SK-N-SH (cell line): ENCODE measurements at regions not wholly inside any gene's neighbourhood (a gene's known extent, or its start where the extent isn't known, plus 50 kb on each side); places are given as distances from the start of the nearest gene placed in this dataset.

ENCODE experiments used
- CTCF ChIA-PET: fragments of 300-600, 350-600 bp; formaldehyde crosslinking; extraction: SDS; loops from one replicate; lab custom pipeline; 2021; lab: Yijun Ruan, JAX
- POLR2A ChIA-PET: fragments of 350-600 bp; sonication (Branson Sonifier 250); formaldehyde crosslinking; extraction: SDS; loops from one replicate; lab custom pipeline; 2020; ENCODE audit warnings: antibody characterized with exemption, inconsistent platforms; lab: Yijun Ruan, JAX
- DNase-seq: peaks from one replicate; pipeline ENCODE4 v3.0.0; 2012
- H2AFZ ChIP-seq: fragments of 200-600 bp; sonication (generic); 2 replicates; pipeline ENCODE4 v1.8.1; 2016; ENCODE audit warnings: antibody characterized with exemption, mild to moderate bottlenecking, low read depth
- H3F3A ChIP-seq: fragments of 200-600 bp; sonication (generic); replicated peaks from 2 replicates; pipeline ENCODE3; 2016; ENCODE audit warnings: antibody characterized with exemption, mild to moderate bottlenecking; ENCODE audit not compliant: insufficient read depth
- H3K27ac ChIP-seq, 2 experiments: fragments of 200-500 bp in 1 of 2; fragments of 200-600 bp in 1 of 2; sonication (Bioruptor generic) in 1 of 2; sonication (generic), shearing (Covaris generic) in 1 of 2; 2 replicates each; pipeline versions ENCODE4 v1.5.1 to v1.6.1; 2014 to 2016; ENCODE audit warnings: low read depth in 2 of 2, inconsistent platforms in 1 of 2, low read length in 1 of 2, mild to moderate bottlenecking in 1 of 2, mixed read lengths in 1 of 2
- H3K27me3 ChIP-seq: fragments of 200-600 bp; sonication (generic), shearing (Covaris generic); 2 replicates; pipeline ENCODE4 v1.6.1; 2016; ENCODE audit warnings: mixed run types; ENCODE audit not compliant: insufficient read depth
- H3K36me3 ChIP-seq, 2 experiments: fragments of 200-500 bp in 1 of 2; fragments of 200-600 bp in 1 of 2; sonication (Bioruptor generic) in 1 of 2; sonication (generic) in 1 of 2; replicated peaks in 1 of 2; 2 replicates each; pipeline versions ENCODE3 to v1.5.1; 2014 to 2016; ENCODE audit warnings: low read length in 1 of 2, mild to moderate bottlenecking in 1 of 2; ENCODE audit not compliant: insufficient read depth in 2 of 2, control insufficient read depth in 1 of 2
- H3K4me1 ChIP-seq, 2 experiments: fragments of 200-500 bp in 1 of 2; fragments of 200-600 bp in 1 of 2; sonication (Bioruptor generic) in 1 of 2; sonication (generic), shearing (Covaris generic) in 1 of 2; 2 replicates each; pipeline versions ENCODE4 v1.5.1 to v1.6.1; 2014 to 2016; ENCODE audit warnings: low read depth in 1 of 2, low read length in 1 of 2, mixed run types in 1 of 2; ENCODE audit not compliant: insufficient read depth in 2 of 2, control insufficient read depth in 1 of 2
- H3K4me2 ChIP-seq: fragments of 200-600 bp; sonication (generic), shearing (Covaris generic); 2 replicates; pipeline ENCODE4 v1.6.1; 2017; ENCODE audit warnings: mixed run types
- H3K4me3 ChIP-seq, 2 experiments: fragments of 200-500 bp in 1 of 2; fragments of 200-600 bp in 1 of 2; sonication (Bioruptor generic) in 1 of 2; sonication (generic), shearing (Covaris generic) in 1 of 2; 2 replicates each; pipeline versions ENCODE4 v1.5.1 to v1.8.1; 2014 to 2016; ENCODE audit warnings: low read depth in 2 of 2, inconsistent platforms in 1 of 2, low read length in 1 of 2, mild to moderate bottlenecking in 1 of 2, mixed read lengths in 1 of 2, moderate library complexity in 1 of 2
- H3K79me2 ChIP-seq: fragments of 200-600 bp; sonication (generic); 2 replicates; pipeline ENCODE4 v1.8.1; 2017; ENCODE audit warnings: mild to moderate bottlenecking; ENCODE audit not compliant: insufficient read depth
- H3K9ac ChIP-seq: fragments of 200-600 bp; sonication (generic); 2 replicates; pipeline ENCODE4 v1.6.1; 2017; ENCODE audit warnings: mixed run types
- H3K9me2 ChIP-seq: fragments of 200-600 bp; sonication (generic); 2 replicates; pipeline ENCODE4 v1.6.1; 2017; ENCODE audit warnings: mixed run types
- H3K9me3 ChIP-seq: fragments of 200-600 bp; sonication (generic); 2 replicates; pipeline ENCODE4 v1.6.1; 2017; ENCODE audit warnings: mixed run types, mild to moderate bottlenecking, moderate library complexity
- H4K20me1 ChIP-seq: fragments of 200-600 bp; sonication (generic); 2 replicates; pipeline ENCODE4 v1.6.1; 2017; ENCODE audit warnings: mild to moderate bottlenecking, mixed run types; ENCODE audit not compliant: insufficient read depth
- ELF1 ChIP-seq: IDR thresholded peaks from 2 replicates; pipeline ENCODE4 v1.4.0; 2012
- EP300 ChIP-seq, 2 experiments: IDR thresholded peaks; 2 replicates each; pipeline versions ENCODE4 v1.4.0 to v1.6.1; 2012; ENCODE audit warnings: borderline replicate concordance in 1 of 2, low read depth in 1 of 2, low read length in 1 of 2
- EZH2phosphoT487 ChIP-seq: fragments of 200-600 bp; sonication (generic); IDR thresholded peaks from 2 replicates; pipeline ENCODE4 v1.6.1; 2017; ENCODE audit warnings: low read depth, mixed run types, mild to moderate bottlenecking, antibody characterized with exemption, moderate library complexity, borderline replicate concordance
- FOSL2 ChIP-seq: IDR thresholded peaks from 2 replicates; pipeline ENCODE4 v1.4.0; 2012; ENCODE audit warnings: low read depth, mild to moderate bottlenecking, moderate library complexity, borderline replicate concordance
- GABPA ChIP-seq: IDR thresholded peaks from 2 replicates; pipeline ENCODE4 v1.4.0; 2012; ENCODE audit warnings: low read depth, mild to moderate bottlenecking
- GATA2 ChIP-seq: sonication (generic); formaldehyde crosslinking; IDR thresholded peaks from 2 replicates; pipeline ENCODE4 v1.5.0; 2020; ENCODE audit warnings: mild to moderate bottlenecking, missing genetic modification reagents
- MXI1 ChIP-seq: IDR thresholded peaks from 2 replicates; pipeline ENCODE4 v1.6.1; 2012; ENCODE audit warnings: mild to moderate bottlenecking, low read depth, low read length, improper control_type of control experiment
- NFIC ChIP-seq: IDR thresholded peaks from 2 replicates; pipeline ENCODE4 v1.4.0; 2012; ENCODE audit warnings: borderline replicate concordance
- POLR2AphosphoS5 ChIP-seq: IDR thresholded peaks from 2 replicates; pipeline ENCODE4 v1.6.1; 2012; ENCODE audit warnings: low read depth, low read length
- RXRA ChIP-seq: IDR thresholded peaks from 2 replicates; pipeline ENCODE4 v1.4.0; 2012; ENCODE audit warnings: low read depth, mild to moderate bottlenecking, borderline replicate concordance
- SIN3A ChIP-seq: IDR thresholded peaks from 2 replicates; pipeline ENCODE4 v1.6.1; 2012; ENCODE audit warnings: low read depth, mild to moderate bottlenecking, low read length, moderate library complexity, borderline replicate concordance
- TCF12 ChIP-seq: IDR thresholded peaks from 2 replicates; pipeline ENCODE4 v1.4.0; 2012
- YY1 ChIP-seq: IDR thresholded peaks from 2 replicates; pipeline ENCODE4 v1.4.0; 2012; ENCODE audit warnings: low read depth, mild to moderate bottlenecking
- WGBS: methylation state at CpG from one replicate; pipeline ENCODE4 v1.1.6; 2017; ENCODE audit warnings: low lambda C conversion rate; 5-methylcytosine and 5-hydroxymethylcytosine counted together
- TF ChIP-seq, protein P1 (sequence below): IDR thresholded peaks from 2 replicates; pipeline ENCODE4; 2012
- TF ChIP-seq, protein P2 (sequence below): fragments of 150-350 bp; IDR thresholded peaks from 2 replicates; pipeline ENCODE4 v1.6.1; 2017; ENCODE audit warnings: antibody characterized with exemption, low read length, low read depth, borderline replicate concordance
- TF ChIP-seq, protein P3 (sequence below): fragments of 150-350 bp; IDR thresholded peaks from 2 replicates; pipeline ENCODE4 v1.6.1; 2016; ENCODE audit warnings: mild to moderate bottlenecking, low read depth, low read length
- TF ChIP-seq, protein P4 (sequence below): IDR thresholded peaks from 2 replicates; pipeline ENCODE4 v1.4.0; 2012; ENCODE audit warnings: low read depth

DNA sequence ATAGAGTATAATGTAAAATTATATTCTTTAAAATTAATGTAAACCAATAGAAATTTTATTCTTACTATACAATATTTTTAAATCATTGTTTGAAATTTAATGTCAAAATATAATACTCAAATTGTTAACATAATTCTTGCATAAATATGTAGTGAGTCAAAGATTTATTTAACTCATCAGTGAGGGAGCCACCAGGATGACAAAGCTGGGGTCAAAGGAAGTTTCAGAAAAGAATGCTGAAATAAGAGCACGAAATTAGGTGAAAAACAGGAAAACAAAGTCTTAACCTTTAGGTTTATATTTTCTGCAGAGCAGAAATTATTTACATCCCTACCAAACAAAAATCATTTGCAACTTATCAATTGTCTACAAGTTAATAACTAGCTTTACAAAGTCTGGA lies 74.1 kb downstream of the DIPK2A start:
- H3K9me3 ChIP-seq, result no peaks in the 10 kb centered on the region
- no peaks in the 10 kb centered on the region for H3K27me3 ChIP-seq
- no peaks in the 10 kb centered on the region for H3K36me3 ChIP-seq
- no peak overlapping the region for H2AFZ ChIP-seq
- no peaks in the 10 kb centered on the region for H3K79me2 ChIP-seq
- peaks cover 3% of the 10 kb centered on the region; the same call in 1 of the 2 replicates for H3K9me2 ChIP-seq
- ChIA-PET CTCF (no interaction called here), POLR2A (no interaction called here)
- H3K27ac ChIP-seq, result no peak overlapping the region
- no peaks in the 10 kb centered on the region for H3F3A ChIP-seq
- TF ChIP-seq EZH2phosphoT487, result no peak
- TF ChIP-seq, protein P1, sequence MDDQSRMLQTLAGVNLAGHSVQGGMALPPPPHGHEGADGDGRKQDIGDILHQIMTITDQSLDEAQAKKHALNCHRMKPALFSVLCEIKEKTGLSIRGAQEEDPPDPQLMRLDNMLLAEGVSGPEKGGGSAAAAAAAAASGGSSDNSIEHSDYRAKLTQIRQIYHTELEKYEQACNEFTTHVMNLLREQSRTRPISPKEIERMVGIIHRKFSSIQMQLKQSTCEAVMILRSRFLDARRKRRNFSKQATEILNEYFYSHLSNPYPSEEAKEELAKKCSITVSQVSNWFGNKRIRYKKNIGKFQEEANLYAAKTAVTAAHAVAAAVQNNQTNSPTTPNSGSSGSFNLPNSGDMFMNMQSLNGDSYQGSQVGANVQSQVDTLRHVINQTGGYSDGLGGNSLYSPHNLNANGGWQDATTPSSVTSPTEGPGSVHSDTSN, result no peak
- no peak for TF ChIP-seq ELF1
- TF ChIP-seq FOSL2, result no peak
- no peak for TF ChIP-seq EP300 (IDR thresholded peaks at IDR 0.05; ENCODE audit: borderline replicate concordance in 1 of 2, low read depth in 1 of 2, low read length in 1 of 2)
- TF ChIP-seq SIN3A, result no peak
- no peak for TF ChIP-seq POLR2AphosphoS5
- TF ChIP-seq TCF12, result no peak
- TF ChIP-seq, protein P2, sequence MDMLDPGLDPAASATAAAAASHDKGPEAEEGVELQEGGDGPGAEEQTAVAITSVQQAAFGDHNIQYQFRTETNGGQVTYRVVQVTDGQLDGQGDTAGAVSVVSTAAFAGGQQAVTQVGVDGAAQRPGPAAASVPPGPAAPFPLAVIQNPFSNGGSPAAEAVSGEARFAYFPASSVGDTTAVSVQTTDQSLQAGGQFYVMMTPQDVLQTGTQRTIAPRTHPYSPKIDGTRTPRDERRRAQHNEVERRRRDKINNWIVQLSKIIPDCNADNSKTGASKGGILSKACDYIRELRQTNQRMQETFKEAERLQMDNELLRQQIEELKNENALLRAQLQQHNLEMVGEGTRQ, result no peak
- TF ChIP-seq, protein P3, sequence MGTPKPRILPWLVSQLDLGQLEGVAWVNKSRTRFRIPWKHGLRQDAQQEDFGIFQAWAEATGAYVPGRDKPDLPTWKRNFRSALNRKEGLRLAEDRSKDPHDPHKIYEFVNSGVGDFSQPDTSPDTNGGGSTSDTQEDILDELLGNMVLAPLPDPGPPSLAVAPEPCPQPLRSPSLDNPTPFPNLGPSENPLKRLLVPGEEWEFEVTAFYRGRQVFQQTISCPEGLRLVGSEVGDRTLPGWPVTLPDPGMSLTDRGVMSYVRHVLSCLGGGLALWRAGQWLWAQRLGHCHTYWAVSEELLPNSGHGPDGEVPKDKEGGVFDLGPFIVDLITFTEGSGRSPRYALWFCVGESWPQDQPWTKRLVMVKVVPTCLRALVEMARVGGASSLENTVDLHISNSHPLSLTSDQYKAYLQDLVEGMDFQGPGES, result no peak
- no peak for TF ChIP-seq YY1
- no peak for TF ChIP-seq RXRA
- DNase-seq, result no peak
- 0% methylated on average over 1 of the region's 1 CpG for WGBS
- no peaks in the 10 kb centered on the region for H4K20me1 ChIP-seq
- H3K4me2 ChIP-seq, result no peak overlapping the region
- no peak overlapping the region for H3K9ac ChIP-seq
- no peaks in the 10 kb centered on the region for H3K4me1 ChIP-seq
- H3K4me3 ChIP-seq, result no peak overlapping the region

DNA sequence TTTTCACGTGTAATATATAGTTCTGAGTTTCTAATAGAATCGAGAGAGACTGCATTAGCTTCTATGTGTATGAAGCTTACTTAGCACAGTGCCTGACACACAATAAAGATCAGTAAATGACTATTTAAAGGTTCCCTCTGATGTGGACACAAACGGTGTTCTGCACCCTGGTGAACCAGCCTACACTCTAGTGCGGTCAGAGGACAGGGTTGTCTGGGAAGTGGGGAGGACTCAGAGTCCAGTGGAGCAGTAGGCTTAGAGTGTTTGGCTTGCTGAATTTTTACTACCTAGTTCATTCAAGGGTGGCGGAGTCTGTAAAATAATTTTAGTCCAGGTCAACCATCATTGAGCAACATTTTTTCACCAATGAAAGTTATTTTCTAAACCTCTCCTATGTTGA lies 77.8 kb downstream of the DIPK2A start:
- no peak overlapping the region for H3K27ac ChIP-seq
- H3K9ac ChIP-seq, result no peak overlapping the region
- H3K27me3 ChIP-seq, result no peaks in the 10 kb centered on the region
- H3K4me1 ChIP-seq, result no peaks in the 10 kb centered on the region
- 9% methylated on average over 5 of the region's 5 CpGs for WGBS
- TF ChIP-seq NFIC (no peak), GATA2 (CRISPR knock-in tag) (no peak), EZH2phosphoT487 (no peak), FOSL2 (no peak), GABPA (no peak), MXI1 (no peak)
- TF ChIP-seq, protein P4, sequence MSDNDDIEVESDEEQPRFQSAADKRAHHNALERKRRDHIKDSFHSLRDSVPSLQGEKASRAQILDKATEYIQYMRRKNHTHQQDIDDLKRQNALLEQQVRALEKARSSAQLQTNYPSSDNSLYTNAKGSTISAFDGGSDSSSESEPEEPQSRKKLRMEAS, result no peak
- no peak overlapping the region for H3K4me3 ChIP-seq
- H3K9me2 ChIP-seq, result peaks cover 3% of the 10 kb centered on the region; the same call in 1 of the 2 replicates
- H3K4me2 ChIP-seq, result no peak overlapping the region
- H3F3A ChIP-seq, result no peaks in the 10 kb centered on the region
- no peak overlapping the region for H2AFZ ChIP-seq
- no peaks in the 10 kb centered on the region for H3K9me3 ChIP-seq
- ChIA-PET POLR2A (no interaction called here), CTCF (no interaction called here)
- no peaks in the 10 kb centered on the region for H3K36me3 ChIP-seq
- no peak for DNase-seq
- H4K20me1 ChIP-seq, result no peaks in the 10 kb centered on the region
- H3K79me2 ChIP-seq, result no peaks in the 10 kb centered on the region
